ENCODE measurements at regions not wholly inside any gene's neighbourhood (a gene's known extent, or its start where the extent isn't known, plus 50 kb on each side); places are given as distances from the start of the nearest gene placed in this dataset.
"Not testable (repeated sequence)": the region's sequence is repeated elsewhere in the genome, so short reads cannot be mapped to it uniquely, and the experiment has no call there.

- peaks cover 0 to 18% (median 9%) of the 10 kb centered on the region in 4 donors for H3K9me3 ChIP-seq
- DNase-seq (ENCODE audit: extremely low spot score); H3K4me3 ChIP-seq; H3K36me3 ChIP-seq; H3K27me3 ChIP-seq; H3K27ac ChIP-seq (replicated peaks in 1 of 4); intact Hi-C loops (cut with DNase I); H3K4me1 ChIP-seq: not testable (repeated sequence)
- WGBS: 97% methylated on average over 2 of the region's 2 CpGs
Observed at GRCh38 chr17:61539728-61540127, 51.3 kb downstream of the NACA2 start.

- Histone ChIP-seq H3K9me3 (peaks cover 0 to 18% (median 9%) of the 10 kb centered on the region in 4 donors), H3K36me3 (no peaks in the 10 kb centered on the region), H3K27me3 (no peaks in the 10 kb centered on the region), H3K4me3 (no peak overlapping the region), H3K27ac (replicated peaks in 1 of 4) (no peak overlapping the region), H3K4me1 (no peaks in the 10 kb centered on the region)
- DNase-seq (ENCODE audit: extremely low spot score): no peak
- TF ChIP-seq CTCF (IDR thresholded peaks at IDR 0.05) (no peak), EP300 (IDR thresholded peaks at IDR 0.05) (no peak), POLR2A (IDR thresholded peaks at IDR 0.05; ENCODE audit: low read depth) (no peak), POLR2AphosphoS5 (IDR thresholded peaks at IDR 0.05) (no peak)
- intact Hi-C loops (cut with DNase I): no loop called here
Observed at GRCh38 chr17:61538480-61538879, 52.5 kb downstream of the NACA2 start.

- no peaks in the 10 kb centered on the region for H3K36me3 ChIP-seq
- WGBS: 83% methylated on average over 8 of the region's 8 CpGs
- intact Hi-C loops (cut with DNase I): no loop called here
- H3K9me3 ChIP-seq: peaks cover 0 to 18% (median 9%) of the 10 kb centered on the region in 4 donors
- no peak for DNase-seq (ENCODE audit: extremely low spot score)
- H3K27ac ChIP-seq (replicated peaks in 1 of 4): no peak overlapping the region
- no peak for TF ChIP-seq EP300 (IDR thresholded peaks at IDR 0.05)
- TF ChIP-seq POLR2AphosphoS5 (IDR thresholded peaks at IDR 0.05): no peak
- no peak for TF ChIP-seq CTCF (IDR thresholded peaks at IDR 0.05)
- no peak for TF ChIP-seq POLR2A (IDR thresholded peaks at IDR 0.05; ENCODE audit: low read depth)
- no peak overlapping the region for H3K4me3 ChIP-seq
- H3K4me1 ChIP-seq: no peaks in the 10 kb centered on the region
- no peaks in the 10 kb centered on the region for H3K27me3 ChIP-seq
Observed at GRCh38 chr17:61537264-61537771, 53.7 kb downstream of the NACA2 start.

- no peak for TF ChIP-seq POLR2A (IDR thresholded peaks at IDR 0.05; ENCODE audit: low read depth)
- H3K27ac ChIP-seq (replicated peaks in 1 of 4): no peak overlapping the region
- peak overlapping the region in 1 of 4 donors; percentile 18 for H3K4me3 ChIP-seq
- intact Hi-C loops (cut with DNase I): no loop called here
- DNase-seq (ENCODE audit: extremely low spot score): no peak
- 72% methylated on average over 5 of the region's 5 CpGs for WGBS
- H3K4me1 ChIP-seq: no peaks in the 10 kb centered on the region
- H3K9me3 ChIP-seq: peaks cover 0 to 12% (median 8%) of the 10 kb centered on the region in 4 donors
- no peaks in the 10 kb centered on the region for H3K36me3 ChIP-seq
- no peaks in the 10 kb centered on the region for H3K27me3 ChIP-seq
Observed at GRCh38 chr17:61536422-61536955, 54.5 kb downstream of the NACA2 start.
